IMR-90 (cell line): ENCODE measurements at regions not wholly inside any gene's neighbourhood (a gene's known extent, or its start where the extent isn't known, plus 50 kb on each side); places are given as distances from the start of the nearest gene placed in this dataset.

Source experiments
- ATAC-seq: fragments of 200-7000 bp; cut with Tn5 transposase; 2 replicates; pipeline ENCODE4 v1.9.1; 2020; ENCODE audit warnings: low read depth, mild to moderate bottlenecking, moderate library complexity
- BruUV-seq: library from RNA; stranded (reverse); fragments of 400-500 nt; replicated peaks from 2 replicates; lab custom pipeline; 2021; lab: Mats Ljungman, UMichigan
- CTCF ChIA-PET: fragments of 300-600 bp; formaldehyde crosslinking; extraction: SDS; loops from one replicate; lab custom pipeline; 2021; ENCODE audit warnings: antibody characterized with exemption; lab: Yijun Ruan, JAX
- POLR2A ChIA-PET: fragments of 300-600 bp; sonication (Branson Sonifier 250); formaldehyde crosslinking; loops from one replicate; lab custom pipeline; 2022; ENCODE audit warnings: antibody characterized with exemption; ENCODE audit not compliant: unreplicated experiment; lab: Charles Lee
- DNase-seq: peaks from one replicate; pipeline ENCODE4 v3.0.0; 2013
- H2AFZ ChIP-seq: replicated peaks from 2 replicates; pipeline ENCODE3; 2013; ENCODE audit warnings: low read length, mild to moderate bottlenecking; ENCODE audit not compliant: poor library complexity
- H2AK5ac ChIP-seq: 2 replicates; pipeline ENCODE4 v1.6.1; 2013; ENCODE audit warnings: low read depth, low read length, inconsistent platforms
- H2AK9ac ChIP-seq: replicated peaks from 2 replicates; pipeline ENCODE3; 2013; ENCODE audit warnings: mild to moderate bottlenecking, low read depth, low read length, moderate library complexity; ENCODE audit not compliant: poor library complexity
- H2BK120ac ChIP-seq: 2 replicates; pipeline ENCODE4 v1.6.1; 2013; ENCODE audit warnings: low read depth, low read length, inconsistent platforms
- H2BK15ac ChIP-seq: 3 replicates; pipeline ENCODE4 v1.6.1; 2013; ENCODE audit warnings: low read depth, low read length, inconsistent platforms
- H2BK20ac ChIP-seq: 2 replicates; pipeline ENCODE4 v1.6.1; 2013; ENCODE audit warnings: low read depth, mild to moderate bottlenecking, inconsistent platforms, low read length, moderate library complexity
- H2BK5ac ChIP-seq: 2 replicates; pipeline ENCODE4 v1.6.1; 2013; ENCODE audit warnings: mild to moderate bottlenecking, low read depth, low read length, inconsistent platforms; ENCODE audit not compliant: poor library complexity, severe bottlenecking
- H3K14ac ChIP-seq: replicated peaks from 2 replicates; pipeline ENCODE4 v1.6.1; 2013; ENCODE audit warnings: low read depth, low read length, inconsistent platforms
- H3K18ac ChIP-seq: 2 replicates; pipeline ENCODE4 v1.6.1; 2013; ENCODE audit warnings: low read depth, low read length, control low read depth
- H3K23ac ChIP-seq: 2 replicates; pipeline ENCODE4 v1.6.1; 2013; ENCODE audit warnings: low read depth, low read length, inconsistent platforms
- H3K27ac ChIP-seq: 2 replicates; pipeline ENCODE4 v1.5.1; 2013; ENCODE audit warnings: mild to moderate bottlenecking, control low read depth, low read length; ENCODE audit not compliant: insufficient read depth
- H3K27me3 ChIP-seq: 2 replicates; pipeline ENCODE4 v1.6.1; 2013; ENCODE audit warnings: low read length; ENCODE audit not compliant: control insufficient read depth, insufficient read depth
- H3K36me3 ChIP-seq: 2 replicates; pipeline ENCODE4 v1.6.1; 2013; ENCODE audit warnings: low read length, mixed read lengths; ENCODE audit not compliant: control insufficient read depth, insufficient read depth
- H3K4ac ChIP-seq: 2 replicates; pipeline ENCODE4 v1.6.1; 2013; ENCODE audit warnings: low read depth, low read length, inconsistent platforms
- H3K4me1 ChIP-seq: 2 replicates; pipeline ENCODE4 v1.6.1; 2013; ENCODE audit warnings: low read length, mixed read lengths; ENCODE audit not compliant: control insufficient read depth, insufficient read depth
- H3K4me2 ChIP-seq: 2 replicates; pipeline ENCODE4 v1.6.1; 2013; ENCODE audit warnings: low read depth, mild to moderate bottlenecking, control low read depth, low read length, moderate library complexity
- H3K4me3 ChIP-seq: 2 replicates; pipeline ENCODE4 v1.5.1; 2013; ENCODE audit warnings: low read depth, mild to moderate bottlenecking, control low read depth, low read length, moderate library complexity; ENCODE audit not compliant: insufficient read depth
- H3K56ac ChIP-seq: 2 replicates; pipeline ENCODE4 v1.6.1; 2013; ENCODE audit warnings: low read length, inconsistent platforms; ENCODE audit not compliant: insufficient read depth; ENCODE audit errors: extremely low read depth
- H3K79me1 ChIP-seq, 2 experiments: 2 replicates each; pipeline ENCODE4 v1.6.1; 2013; ENCODE audit warnings: low read length in 2 of 2, inconsistent platforms in 1 of 2, low read depth in 1 of 2
- H3K9ac ChIP-seq: 2 replicates; pipeline ENCODE4 v1.6.1; 2013; ENCODE audit warnings: low read depth, low read length, control low read depth
- H3K9me1 ChIP-seq: 2 replicates; pipeline ENCODE4 v1.6.1; 2013; ENCODE audit warnings: low read length, inconsistent platforms; ENCODE audit not compliant: insufficient read depth
- H3K9me3 ChIP-seq: 2 replicates; pipeline ENCODE4 v1.6.1; 2013; ENCODE audit warnings: low read length; ENCODE audit not compliant: control insufficient read depth, insufficient read depth
- H4K20me1 ChIP-seq: 2 replicates; pipeline ENCODE4 v1.6.1; 2013; ENCODE audit warnings: low read length, inconsistent platforms; ENCODE audit not compliant: insufficient read depth
- H4K5ac ChIP-seq: 2 replicates; pipeline ENCODE4 v1.6.1; 2013; ENCODE audit warnings: mild to moderate bottlenecking, low read depth, low read length, control low read depth
- H4K8ac ChIP-seq, 2 experiments: 2 replicates each; pipeline ENCODE4 v1.6.1; 2013; ENCODE audit warnings: low read depth in 2 of 2, low read length in 2 of 2, control low read depth in 1 of 2, inconsistent platforms in 1 of 2
- H4K91ac ChIP-seq: 2 replicates; pipeline ENCODE4 v1.6.1; 2013; ENCODE audit warnings: low read depth, low read length, inconsistent platforms; ENCODE audit not compliant: insufficient read depth
- FOS ChIP-seq: fragments of 150-350 bp; IDR thresholded peaks from 2 replicates; pipeline ENCODE4 v1.6.1; 2016; ENCODE audit warnings: low read depth, low read length
- SMC3 ChIP-seq: fragments of 150-350 bp; IDR thresholded peaks from 2 replicates; pipeline ENCODE4 v1.6.1; 2016; ENCODE audit warnings: low read depth, mild to moderate bottlenecking, antibody characterized with exemption, low read length, moderate library complexity
- dilution Hi-C: fragments of 300-500 bp; cut with HindIII; formaldehyde crosslinking; loops from one replicate; pipeline ENCODE4 v1.14.3; 2018; ENCODE audit warnings: low sequenced_read_pairs; ENCODE audit not compliant: unreplicated experiment
- in situ Hi-C: fragments of 300-500 bp; cut with MboI; formaldehyde crosslinking; loops from 3 replicates; pipeline ENCODE4 v1.14.3; 2019; ENCODE audit warnings: low sequenced_read_pairs, inconsistent platforms, mixed read lengths
- intact Hi-C: fragments of 100-400 bp; cut with micrococcal nuclease; formaldehyde crosslinking; loops from 2 replicates; pipeline ENCODE4 v1.10.0; 2022

GRCh38 chr12:42790761-42791151 is 201.2 kb upstream of the PRICKLE1 start:
- Histone ChIP-seq H4K91ac (no peak overlapping the region), H3K56ac (peak overlapping the region; percentile 2; the same call in 1 of the 2 replicates), H3K18ac (peak overlapping the region; percentile 16; the same call in 1 of the 2 replicates), H3K36me3 (no peaks in the 10 kb centered on the region), H2BK5ac (peak overlapping the region; percentile 39), H3K79me1 (no peaks in the 10 kb centered on the region), H3K9me1 (peaks cover 10% of the 10 kb centered on the region), H3K4ac (peak overlapping the region; percentile 42; the same call in 1 of the 2 replicates), H3K27ac (no peak overlapping the region), H3K14ac (peak overlapping the region; percentile 57), H3K9me3 (no peaks in the 10 kb centered on the region), H3K4me3 (no peak overlapping the region), H4K5ac (no peak overlapping the region), H3K27me3 (no peaks in the 10 kb centered on the region), H4K20me1 (no peaks in the 10 kb centered on the region), H4K8ac (0 out of 4 replicates have a peak overlapping the region, but pooled peaks of 1 of the 2 experiments have one; percentile 7), H3K4me2 (peak overlapping the region; percentile 18; the same call in 1 of the 2 replicates), H2BK20ac (peak overlapping the region; percentile 77), H2BK15ac (0 out of 3 replicates have a peak overlapping the region, but pooled peaks have one; percentile 62), H3K9ac (no peak overlapping the region), H2AK5ac (peak overlapping the region; percentile 62; the same call in 1 of the 2 replicates), H2BK120ac (peak overlapping the region; percentile 59), H2AK9ac (no peak overlapping the region), H3K4me1 (peaks cover 17% of the 10 kb centered on the region), H3K23ac (no peak overlapping the region), H2AFZ (no peak overlapping the region)
- POLR2A ChIA-PET: no interaction called here
- TF ChIP-seq SMC3: no peak
- TF ChIP-seq FOS: 0 out of 2 replicates have a peak, but pooled peaks have one; percentile 11
- peak; percentile 83 for DNase-seq
- dilution Hi-C loops (no loop called here), intact Hi-C loops (no loop called here), in situ Hi-C loops (no loop called here)
- no TSS peak for BruUV-seq
- CTCF ChIA-PET: interaction anchor here (0.6 kb wide), 1 partner anchor 994 kb away, joined by 3 read pairs; no protein-coding TSS in a partner anchor
- ATAC-seq: peak; percentile 85
